ENCODE measurements at regions not wholly inside any gene's neighbourhood (a gene's known extent, or its start where the extent isn't known, plus 50 kb on each side); places are given as distances from the start of the nearest gene placed in this dataset. TPM values are rescaled to one million over a fixed set of nuclear protein-coding genes. Genes with fewer than 3 reads are reported as not detected.

DNA sequence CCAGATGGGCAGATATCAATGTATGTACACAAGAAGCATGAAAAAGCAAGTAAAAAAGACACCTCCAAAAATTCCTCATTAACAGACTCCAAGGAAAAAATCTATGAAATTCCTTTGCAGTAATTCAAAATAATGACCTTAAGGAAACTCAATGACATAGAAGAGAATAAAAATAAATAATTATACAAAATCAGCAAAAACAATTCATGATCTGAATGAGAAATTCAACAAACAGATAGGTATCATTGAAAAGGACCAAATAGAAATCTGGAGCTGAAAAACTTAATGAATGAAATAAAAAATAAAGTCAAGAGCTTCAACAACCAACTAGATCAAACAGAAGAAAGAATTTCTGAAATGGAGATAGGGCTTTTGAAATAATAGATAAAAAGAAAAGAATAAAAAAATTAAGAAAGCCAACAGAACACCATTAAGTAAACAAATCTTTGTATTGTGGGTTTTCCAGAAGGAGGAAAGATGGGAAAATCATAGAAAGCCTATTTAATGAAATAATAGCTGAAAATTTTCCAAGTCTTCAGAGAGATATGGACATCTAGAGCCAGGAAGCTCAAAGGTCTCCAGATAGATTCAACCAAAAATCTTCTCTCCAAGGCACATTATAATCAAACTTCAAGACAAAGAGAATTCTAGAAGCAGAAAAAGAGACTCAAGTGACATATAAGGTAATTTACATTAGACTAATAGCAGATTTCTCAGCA, 52.0 kb upstream of the KCNK1 start:
- Histone ChIP-seq H3K4me3 (no peak overlapping the region), H2AFZ (no peak overlapping the region), H3K4me2 (no peak overlapping the region), H3K27ac (ENCODE audit: low read depth) (no peak overlapping the region), H3K27me3 (ENCODE audit: insufficient read depth) (no peaks in the 10 kb centered on the region), H3K4me1 (ENCODE audit: insufficient read depth) (no peaks in the 10 kb centered on the region), H3K36me3 (ENCODE audit: insufficient read depth) (no peaks in the 10 kb centered on the region), H3F3A (replicated peaks; ENCODE audit: low read depth) (no peaks in the 10 kb centered on the region), H3K79me2 (replicated peaks; ENCODE audit: insufficient read depth) (no peaks in the 10 kb centered on the region), H3K9me2 (ENCODE audit: insufficient read depth) (no peaks in the 10 kb centered on the region), H4K20me1 (replicated peaks; ENCODE audit: insufficient read depth) (no peaks in the 10 kb centered on the region)
- Mint-ChIP-seq H3K9me3 (peaks cover 11% of the 10 kb centered on the region; the same call in 2 of the 3 replicates), H3K27me3 (ENCODE audit: insufficient read depth, low read depth, poor library complexity) (peaks cover 2% of the 10 kb centered on the region), H3K36me3 (ENCODE audit: low read depth) (no peaks in the 10 kb centered on the region), H3K4me3 (no peak overlapping the region), H3K4me1 (no peaks in the 10 kb centered on the region), H3K27ac (no peak overlapping the region)
- DNase-seq (ENCODE audit: low spot score): no peak
- ATAC-seq: no peak
- TF ChIP-seq, protein P1, sequence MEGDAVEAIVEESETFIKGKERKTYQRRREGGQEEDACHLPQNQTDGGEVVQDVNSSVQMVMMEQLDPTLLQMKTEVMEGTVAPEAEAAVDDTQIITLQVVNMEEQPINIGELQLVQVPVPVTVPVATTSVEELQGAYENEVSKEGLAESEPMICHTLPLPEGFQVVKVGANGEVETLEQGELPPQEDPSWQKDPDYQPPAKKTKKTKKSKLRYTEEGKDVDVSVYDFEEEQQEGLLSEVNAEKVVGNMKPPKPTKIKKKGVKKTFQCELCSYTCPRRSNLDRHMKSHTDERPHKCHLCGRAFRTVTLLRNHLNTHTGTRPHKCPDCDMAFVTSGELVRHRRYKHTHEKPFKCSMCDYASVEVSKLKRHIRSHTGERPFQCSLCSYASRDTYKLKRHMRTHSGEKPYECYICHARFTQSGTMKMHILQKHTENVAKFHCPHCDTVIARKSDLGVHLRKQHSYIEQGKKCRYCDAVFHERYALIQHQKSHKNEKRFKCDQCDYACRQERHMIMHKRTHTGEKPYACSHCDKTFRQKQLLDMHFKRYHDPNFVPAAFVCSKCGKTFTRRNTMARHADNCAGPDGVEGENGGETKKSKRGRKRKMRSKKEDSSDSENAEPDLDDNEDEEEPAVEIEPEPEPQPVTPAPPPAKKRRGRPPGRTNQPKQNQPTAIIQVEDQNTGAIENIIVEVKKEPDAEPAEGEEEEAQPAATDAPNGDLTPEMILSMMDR (conservative IDR thresholded peaks at IDR 0.05; ENCODE audit: low read depth in 2 of 2): no peak
- no peak for TF ChIP-seq ZNF114 (CRISPR knock-in tag; IDR thresholded peaks at IDR 0.05)

Small RNA genes lying in the stretch of these regions (small RNA-seq; reads per million reads assigned to genes)
- gene RNU4-77P (ENCODE audit: low replicate concordance): not detected

Data from GM23338 (cell line).